ENCODE measurements at regions not wholly inside any gene's neighbourhood (a gene's known extent, or its start where the extent isn't known, plus 50 kb on each side); places are given as distances from the start of the nearest gene placed in this dataset.

DNA sequence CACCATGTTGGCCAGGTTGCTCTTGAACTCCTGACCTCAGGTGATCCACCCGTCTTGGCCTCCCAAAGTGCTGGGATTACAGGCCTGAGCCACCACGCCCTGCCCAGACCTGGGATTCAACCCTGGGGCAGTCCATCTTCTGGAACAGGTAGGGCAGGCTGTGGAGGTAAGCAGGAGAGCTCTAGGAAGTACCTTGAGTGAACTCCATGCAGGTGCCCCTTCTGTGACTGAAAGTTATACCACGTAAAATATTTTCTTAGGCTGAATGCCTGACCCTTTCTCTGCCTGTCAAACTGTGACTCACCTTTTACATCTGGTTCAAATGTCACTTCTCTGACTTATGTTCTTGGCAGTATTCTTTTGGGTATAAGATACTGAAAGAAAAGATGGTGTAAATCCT lies 86.7 kb upstream of the ELAC2 start:
- TF ChIP-seq, protein P1, sequence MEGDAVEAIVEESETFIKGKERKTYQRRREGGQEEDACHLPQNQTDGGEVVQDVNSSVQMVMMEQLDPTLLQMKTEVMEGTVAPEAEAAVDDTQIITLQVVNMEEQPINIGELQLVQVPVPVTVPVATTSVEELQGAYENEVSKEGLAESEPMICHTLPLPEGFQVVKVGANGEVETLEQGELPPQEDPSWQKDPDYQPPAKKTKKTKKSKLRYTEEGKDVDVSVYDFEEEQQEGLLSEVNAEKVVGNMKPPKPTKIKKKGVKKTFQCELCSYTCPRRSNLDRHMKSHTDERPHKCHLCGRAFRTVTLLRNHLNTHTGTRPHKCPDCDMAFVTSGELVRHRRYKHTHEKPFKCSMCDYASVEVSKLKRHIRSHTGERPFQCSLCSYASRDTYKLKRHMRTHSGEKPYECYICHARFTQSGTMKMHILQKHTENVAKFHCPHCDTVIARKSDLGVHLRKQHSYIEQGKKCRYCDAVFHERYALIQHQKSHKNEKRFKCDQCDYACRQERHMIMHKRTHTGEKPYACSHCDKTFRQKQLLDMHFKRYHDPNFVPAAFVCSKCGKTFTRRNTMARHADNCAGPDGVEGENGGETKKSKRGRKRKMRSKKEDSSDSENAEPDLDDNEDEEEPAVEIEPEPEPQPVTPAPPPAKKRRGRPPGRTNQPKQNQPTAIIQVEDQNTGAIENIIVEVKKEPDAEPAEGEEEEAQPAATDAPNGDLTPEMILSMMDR (IDR thresholded peaks at IDR 0.05; ENCODE audit: low read depth, low read length): no peak
- TF ChIP-seq EZH2phosphoT487 (IDR thresholded peaks at IDR 0.05; ENCODE audit: low read depth): no peak
